Duodenal mucosa (tissue), 2 donors: ENCODE measurements at regions not wholly inside any gene's neighbourhood (a gene's known extent, or its start where the extent isn't known, plus 50 kb on each side); places are given as distances from the start of the nearest gene placed in this dataset.

Experiments
- H3K27ac ChIP-seq: one replicate; pipeline ENCODE4 v1.7.0; 2013; ENCODE audit warnings: low read depth, low read length
- H3K27me3 ChIP-seq, 2 donors: one replicate each; pipeline ENCODE4 v1.7.0; 2013; ENCODE audit warnings: low read length in 2 of 2, control low read depth in 1 of 2; ENCODE audit not compliant: insufficient read depth in 2 of 2, control insufficient read depth in 1 of 2
- H3K36me3 ChIP-seq, 2 donors: one replicate each; pipeline ENCODE4 v1.7.0; 2013; ENCODE audit warnings: low read length in 2 of 2, control low read depth in 1 of 2; ENCODE audit not compliant: insufficient read depth in 2 of 2, control insufficient read depth in 1 of 2
- H3K4me1 ChIP-seq, 2 donors: one replicate each; pipeline ENCODE4 v1.7.0; 2013; ENCODE audit warnings: low read length in 2 of 2, control low read depth in 1 of 2; ENCODE audit not compliant: insufficient read depth in 2 of 2, control insufficient read depth in 1 of 2
- H3K4me3 ChIP-seq, 2 donors: one replicate each; pipeline ENCODE4 v1.7.0; 2013; ENCODE audit warnings: low read length in 2 of 2, low read depth in 1 of 2
- H3K9ac ChIP-seq, 2 donors: one replicate each; pipeline ENCODE4 v1.7.0; 2013; ENCODE audit warnings: low read length in 2 of 2, low read depth in 1 of 2
- H3K9me3 ChIP-seq, 2 donors: one replicate each; pipeline ENCODE4 v1.7.0; 2013; ENCODE audit warnings: low read length in 2 of 2, control low read depth in 1 of 2; ENCODE audit not compliant: control insufficient read depth in 1 of 2

DNA sequence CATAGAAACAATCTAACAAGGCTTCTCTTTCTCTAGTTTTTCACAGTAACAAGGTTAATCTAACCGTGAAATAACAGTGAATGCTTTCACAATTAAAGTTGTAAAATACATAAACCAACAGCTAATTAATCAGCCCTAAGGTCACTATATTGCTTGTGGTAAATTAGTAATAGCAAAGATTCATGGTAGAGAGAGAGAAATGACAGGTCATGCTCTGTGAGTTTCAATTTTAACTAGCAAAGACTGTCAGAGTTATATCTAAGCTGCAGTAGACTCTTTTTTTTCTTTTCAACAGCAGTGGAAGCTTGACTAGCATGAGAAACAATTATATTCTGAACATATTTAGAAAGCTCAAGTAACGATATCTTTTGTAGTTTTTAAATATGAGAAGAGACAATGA is 1068.0 kb downstream of the MAT2B start:
- Histone ChIP-seq H3K9ac (no peak overlapping the region), H3K4me3 (no peak overlapping the region), H3K36me3 (no peaks in the 10 kb centered on the region), H3K27ac (no peak overlapping the region), H3K9me3 (no peaks in the 10 kb centered on the region), H3K4me1 (no peaks in the 10 kb centered on the region), H3K27me3 (no peaks in the 10 kb centered on the region)

- Histone ChIP-seq H3K9me3 (no peaks in the 10 kb centered on the region), H3K4me1 (no peaks in the 10 kb centered on the region), H3K4me3 (no peak overlapping the region), H3K36me3 (no peaks in the 10 kb centered on the region), H3K9ac (no peak overlapping the region), H3K27me3 (no peaks in the 10 kb centered on the region), H3K27ac (no peak overlapping the region)
Observed at GRCh38 chr5:164577201-164577600, 1071.8 kb downstream of the MAT2B start.

GRCh38 chr5:164577742-164578141 is 1072.3 kb downstream of the MAT2B start:
- Histone ChIP-seq H3K4me1 (no peaks in the 10 kb centered on the region), H3K9ac (no peak overlapping the region), H3K27me3 (no peaks in the 10 kb centered on the region), H3K27ac (no peak overlapping the region), H3K9me3 (no peaks in the 10 kb centered on the region), H3K4me3 (no peak overlapping the region), H3K36me3 (no peaks in the 10 kb centered on the region)

GRCh38 chr5:164578401-164578800 is 1073.0 kb downstream of the MAT2B start:
- no peaks in the 10 kb centered on the region for H3K4me1 ChIP-seq
- H3K27ac ChIP-seq: no peak overlapping the region
- H3K36me3 ChIP-seq: no peaks in the 10 kb centered on the region
- H3K4me3 ChIP-seq: no peak overlapping the region
- no peaks in the 10 kb centered on the region for H3K27me3 ChIP-seq
- H3K9me3 ChIP-seq: no peaks in the 10 kb centered on the region
- H3K9ac ChIP-seq: no peak overlapping the region

DNA sequence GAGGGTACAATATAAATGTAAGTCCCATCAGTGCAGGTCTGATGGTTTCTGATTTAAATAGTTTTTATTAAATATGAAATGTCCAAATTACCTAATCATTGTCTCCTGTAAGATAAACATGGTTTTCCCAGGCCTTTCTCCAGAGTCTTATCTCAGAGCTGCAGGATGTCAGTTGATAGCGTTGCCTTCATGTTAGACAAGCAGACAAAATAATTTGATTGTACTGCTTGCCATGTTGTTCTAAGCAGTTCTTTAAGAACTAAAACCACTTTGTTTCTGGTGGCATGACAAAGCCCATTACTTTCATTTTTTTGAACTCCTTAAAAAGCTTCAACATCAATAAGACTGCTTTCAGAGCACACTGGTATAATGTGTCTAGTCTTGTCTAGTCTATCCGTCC is 1073.5 kb downstream of the MAT2B start:
- no peak overlapping the region for H3K4me3 ChIP-seq
- no peak overlapping the region for H3K27ac ChIP-seq
- H3K36me3 ChIP-seq: no peaks in the 10 kb centered on the region
- no peaks in the 10 kb centered on the region for H3K27me3 ChIP-seq
- no peak overlapping the region for H3K9ac ChIP-seq
- no peaks in the 10 kb centered on the region for H3K9me3 ChIP-seq
- H3K4me1 ChIP-seq: no peaks in the 10 kb centered on the region

- Histone ChIP-seq H3K9me3 (no peaks in the 10 kb centered on the region), H3K27ac (no peak overlapping the region), H3K4me3 (no peak overlapping the region), H3K9ac (no peak overlapping the region), H3K27me3 (no peaks in the 10 kb centered on the region), H3K36me3 (no peaks in the 10 kb centered on the region), H3K4me1 (no peaks in the 10 kb centered on the region)
Observed at GRCh38 chr5:164580155-164580554, 1074.7 kb downstream of the MAT2B start.

DNA sequence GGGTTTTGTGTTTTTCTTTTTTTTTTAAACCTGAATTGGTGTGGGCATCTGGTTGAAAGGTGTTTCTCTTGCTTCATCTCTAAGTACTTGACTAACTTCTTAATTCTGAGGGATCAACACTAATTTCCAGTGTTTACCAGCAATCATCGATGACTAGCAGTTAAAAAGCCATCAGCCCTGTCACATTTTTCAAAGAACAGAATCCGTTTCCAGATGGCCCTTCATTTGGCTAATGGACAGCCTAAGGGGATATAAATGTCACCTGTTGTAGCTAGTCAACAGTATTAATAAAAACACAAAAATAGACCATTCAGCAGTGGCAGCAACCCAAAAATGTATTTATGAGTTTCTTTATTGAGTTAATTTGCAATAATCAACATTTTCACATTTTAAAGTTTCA is 1076.5 kb downstream of the MAT2B start:
- Histone ChIP-seq H3K27ac (no peak overlapping the region), H3K36me3 (no peaks in the 10 kb centered on the region), H3K9me3 (no peaks in the 10 kb centered on the region), H3K9ac (no peak overlapping the region), H3K4me1 (no peaks in the 10 kb centered on the region), H3K27me3 (no peaks in the 10 kb centered on the region), H3K4me3 (no peak overlapping the region)

GRCh38 chr5:164593982-164594381 is 1088.6 kb downstream of the MAT2B start:
- H3K36me3 ChIP-seq: no peaks in the 10 kb centered on the region
- no peaks in the 10 kb centered on the region for H3K4me1 ChIP-seq
- H3K9ac ChIP-seq: no peak overlapping the region
- H3K4me3 ChIP-seq: no peak overlapping the region
- H3K27me3 ChIP-seq: no peaks in the 10 kb centered on the region
- no peak overlapping the region for H3K27ac ChIP-seq
- peaks cover 0 to 3% of the 10 kb centered on the region in 2 donors for H3K9me3 ChIP-seq

DNA sequence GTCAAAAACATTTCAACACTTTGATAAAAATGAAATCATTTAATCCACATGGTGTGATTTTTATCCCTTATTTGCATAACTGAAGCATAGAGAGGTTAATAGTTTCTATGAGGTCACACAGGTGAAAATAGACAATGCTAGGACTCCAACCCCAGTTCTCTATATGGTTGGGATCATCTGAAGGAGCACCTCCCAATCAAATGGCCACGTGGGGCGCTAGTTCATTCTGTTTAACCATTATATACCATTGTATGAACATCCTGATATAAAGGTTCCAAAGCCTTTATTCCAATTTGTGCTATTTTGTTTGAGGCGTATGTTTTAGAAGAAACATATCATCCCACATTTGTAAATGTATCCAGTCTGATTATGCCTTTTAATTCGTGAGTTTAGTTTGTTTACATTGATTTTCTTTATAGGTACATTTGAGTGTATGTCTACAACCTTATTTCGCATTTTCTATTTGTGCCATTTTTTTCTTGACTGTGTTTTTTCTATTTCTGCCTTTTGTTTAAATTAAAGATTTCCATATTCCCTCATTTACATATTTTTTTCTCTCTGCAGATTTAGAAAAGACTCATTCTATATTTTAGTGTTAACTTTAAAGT is 1092.0 kb downstream of the MAT2B start:
- Histone ChIP-seq H3K27me3 (no peaks in the 10 kb centered on the region), H3K27ac (no peak overlapping the region), H3K9ac (no peak overlapping the region), H3K4me3 (no peak overlapping the region), H3K4me1 (no peaks in the 10 kb centered on the region), H3K9me3 (peaks cover 0 to 3% of the 10 kb centered on the region in 2 donors), H3K36me3 (no peaks in the 10 kb centered on the region)

DNA sequence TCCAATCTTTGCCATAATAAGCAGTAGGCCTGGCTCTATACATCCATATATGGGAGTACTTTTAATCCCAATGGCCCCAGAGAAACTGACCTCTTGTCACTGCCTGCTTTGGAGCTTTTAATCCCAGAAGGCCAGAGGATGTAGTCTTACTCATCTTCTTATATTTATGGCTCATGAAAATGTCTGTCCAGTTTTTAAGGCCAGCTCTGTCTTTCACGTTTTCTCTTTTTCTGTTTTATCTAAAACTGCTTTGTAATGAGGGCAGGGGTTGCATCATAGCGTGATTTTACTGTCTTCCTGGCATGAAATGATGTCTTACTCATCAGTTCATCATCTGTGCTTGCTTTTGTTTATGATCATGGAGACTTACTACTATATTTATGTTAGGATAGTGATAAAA is 1094.9 kb downstream of the MAT2B start:
- H3K27me3 ChIP-seq: no peaks in the 10 kb centered on the region
- no peak overlapping the region for H3K4me3 ChIP-seq
- H3K36me3 ChIP-seq: no peaks in the 10 kb centered on the region
- H3K9ac ChIP-seq: no peak overlapping the region
- H3K9me3 ChIP-seq: peaks cover 0 to 3% of the 10 kb centered on the region in 2 donors
- H3K27ac ChIP-seq: no peak overlapping the region
- H3K4me1 ChIP-seq: no peaks in the 10 kb centered on the region
